Activated CD8-positive, alpha-beta T cell treated with anti-CD3 and anti-CD28 coated beads, Interleukin-2, amount 10 ng/mL, durations not matched to agents 7 days and 5 days (primary cell): ENCODE measurements at regions not wholly inside any gene's neighbourhood (a gene's known extent, or its start where the extent isn't known, plus 50 kb on each side); places are given as distances from the start of the nearest gene placed in this dataset.

Experiments
- ATAC-seq: fragments of 150-1000 bp; cut with Tn5 transposase; one replicate; pipeline ENCODE4 v1.10.0; 2021; ENCODE audit warnings: moderate library complexity
- CTCF ChIA-PET: fragments of 350-600 bp; sonication (Branson Sonifier 250); formaldehyde crosslinking; loops from one replicate; lab custom pipeline; 2021; ENCODE audit warnings: antibody characterized with exemption; lab: Charles Lee
- POLR2A ChIA-PET: fragments of 350-600 bp; sonication (Branson Sonifier 250); formaldehyde crosslinking; loops from one replicate; lab custom pipeline; 2021; ENCODE audit warnings: antibody characterized with exemption; lab: Charles Lee
- DNase-seq: peaks from one replicate; pipeline ENCODE4 v3.0.0-alpha.2; 2020
- H3K27ac Mint-ChIP-seq: one replicate; pipeline ENCODE4 v1.8.0; 2021; ENCODE audit warnings: mild to moderate bottlenecking, mixed read lengths
- H3K27me3 Mint-ChIP-seq: one replicate; pipeline ENCODE4 v1.8.0; 2021; ENCODE audit warnings: low read depth, mixed read lengths
- H3K36me3 Mint-ChIP-seq: one replicate; pipeline ENCODE4 v1.8.0; 2021; ENCODE audit warnings: low read depth, mixed read lengths
- H3K4me1 Mint-ChIP-seq: one replicate; pipeline ENCODE4 v1.8.0; 2021; ENCODE audit warnings: low read depth, mixed read lengths
- H3K4me3 Mint-ChIP-seq: one replicate; pipeline ENCODE4 v1.8.0; 2021; ENCODE audit warnings: mild to moderate bottlenecking, mixed read lengths
- H3K9me3 Mint-ChIP-seq: one replicate; pipeline ENCODE4 v1.8.0; 2022; ENCODE audit warnings: mixed read lengths; ENCODE audit not compliant: insufficient read depth

- POLR2A ChIA-PET = no interaction called here
- H3K4me1 Mint-ChIP-seq = no peaks in the 10 kb centered on the region
- H3K27ac Mint-ChIP-seq = no peak overlapping the region
- H3K9me3 Mint-ChIP-seq = no peaks in the 10 kb centered on the region
- ATAC-seq (no peak), DNase-seq (no peak)
- no peaks in the 10 kb centered on the region for H3K27me3 Mint-ChIP-seq
- H3K36me3 Mint-ChIP-seq = no peaks in the 10 kb centered on the region
- H3K4me3 Mint-ChIP-seq = no peak overlapping the region
- CTCF ChIA-PET = no interaction called here
These were observed 421.3 kb upstream of the ADGRL2 start for GRCh38 chr1:81379430-81379829.

- Mint-ChIP-seq H3K4me3 (no peak overlapping the region), H3K27ac (no peak overlapping the region), H3K27me3 (no peaks in the 10 kb centered on the region), H3K9me3 (no peaks in the 10 kb centered on the region), H3K36me3 (no peaks in the 10 kb centered on the region), H3K4me1 (no peaks in the 10 kb centered on the region)
- no peak for ATAC-seq
- no peak for DNase-seq
- ChIA-PET POLR2A (no interaction called here), CTCF (no interaction called here)
These were observed 423.3 kb upstream of the ADGRL2 start for GRCh38 chr1:81377406-81377805.

- no peak overlapping the region for H3K27ac Mint-ChIP-seq
- H3K36me3 Mint-ChIP-seq = no peaks in the 10 kb centered on the region
- H3K27me3 Mint-ChIP-seq = no peaks in the 10 kb centered on the region
- ATAC-seq (no peak), DNase-seq (no peak)
- ChIA-PET CTCF (no interaction called here), POLR2A (no interaction called here)
- H3K4me1 Mint-ChIP-seq = no peaks in the 10 kb centered on the region
- H3K9me3 Mint-ChIP-seq = no peaks in the 10 kb centered on the region
- no peak overlapping the region for H3K4me3 Mint-ChIP-seq
These were observed 424.7 kb upstream of the ADGRL2 start for GRCh38 chr1:81375884-81376548.

- POLR2A ChIA-PET = no interaction called here
- ATAC-seq (no peak), DNase-seq (no peak)
- H3K9me3 Mint-ChIP-seq = no peaks in the 10 kb centered on the region
- CTCF ChIA-PET = no interaction called here
- no peak overlapping the region for H3K27ac Mint-ChIP-seq
- no peaks in the 10 kb centered on the region for H3K36me3 Mint-ChIP-seq
- H3K27me3 Mint-ChIP-seq = no peaks in the 10 kb centered on the region
- H3K4me1 Mint-ChIP-seq = no peaks in the 10 kb centered on the region
- no peak overlapping the region for H3K4me3 Mint-ChIP-seq
These were observed 426.3 kb upstream of the ADGRL2 start for GRCh38 chr1:81374481-81374880.

GRCh38 chr1:81371864-81372263 lies 428.9 kb upstream of the ADGRL2 start:
- Mint-ChIP-seq H3K4me3 (no peak overlapping the region), H3K27ac (no peak overlapping the region), H3K4me1 (no peaks in the 10 kb centered on the region), H3K36me3 (no peaks in the 10 kb centered on the region), H3K27me3 (no peaks in the 10 kb centered on the region), H3K9me3 (no peaks in the 10 kb centered on the region)
- POLR2A ChIA-PET = no interaction called here
- no peak for DNase-seq
- ATAC-seq = no peak
- CTCF ChIA-PET = no interaction called here

- H3K27me3 Mint-ChIP-seq = no peaks in the 10 kb centered on the region
- no peaks in the 10 kb centered on the region for H3K36me3 Mint-ChIP-seq
- CTCF ChIA-PET = no interaction called here
- H3K4me1 Mint-ChIP-seq = no peaks in the 10 kb centered on the region
- no peak overlapping the region for H3K4me3 Mint-ChIP-seq
- no peak for ATAC-seq
- no peak for DNase-seq
- H3K9me3 Mint-ChIP-seq = no peaks in the 10 kb centered on the region
- H3K27ac Mint-ChIP-seq = no peak overlapping the region
- POLR2A ChIA-PET = no interaction called here
These were observed 430.9 kb upstream of the ADGRL2 start for GRCh38 chr1:81369833-81370232.

- CTCF ChIA-PET = no interaction called here
- no peak overlapping the region for H3K27ac Mint-ChIP-seq
- no peaks in the 10 kb centered on the region for H3K27me3 Mint-ChIP-seq
- no peaks in the 10 kb centered on the region for H3K36me3 Mint-ChIP-seq
- H3K4me3 Mint-ChIP-seq = no peak overlapping the region
- POLR2A ChIA-PET = no interaction called here
- H3K4me1 Mint-ChIP-seq = no peaks in the 10 kb centered on the region
- H3K9me3 Mint-ChIP-seq = no peaks in the 10 kb centered on the region
- ATAC-seq = no peak
- no peak for DNase-seq
These were observed 434.6 kb upstream of the ADGRL2 start for GRCh38 chr1:81366173-81366572.

- CTCF ChIA-PET = no interaction called here
- Mint-ChIP-seq H3K27me3 (no peaks in the 10 kb centered on the region), H3K36me3 (no peaks in the 10 kb centered on the region), H3K9me3 (no peaks in the 10 kb centered on the region), H3K27ac (no peak overlapping the region), H3K4me3 (no peak overlapping the region), H3K4me1 (no peaks in the 10 kb centered on the region)
- ATAC-seq (no peak), DNase-seq (no peak)
- POLR2A ChIA-PET = no interaction called here
These were observed 436.6 kb upstream of the ADGRL2 start for GRCh38 chr1:81364088-81364487.

GRCh38 chr1:81358151-81358550 lies 442.6 kb upstream of the ADGRL2 start:
- Mint-ChIP-seq H3K9me3 (peaks cover 4% of the 10 kb centered on the region), H3K4me3 (no peak overlapping the region)
- CTCF ChIA-PET = no interaction called here

GRCh38 chr1:81351864-81352263 lies 448.9 kb upstream of the ADGRL2 start:
- ChIA-PET POLR2A (no interaction called here), CTCF (no interaction called here)
- Mint-ChIP-seq H3K9me3 (no peaks in the 10 kb centered on the region), H3K36me3 (no peaks in the 10 kb centered on the region), H3K27ac (no peak overlapping the region), H3K27me3 (no peaks in the 10 kb centered on the region), H3K4me3 (no peak overlapping the region), H3K4me1 (no peaks in the 10 kb centered on the region)
- ATAC-seq = no peak
- no peak for DNase-seq

More at GRCh38 chr1:81358151-81358550, 442.6 kb upstream of the ADGRL2 start:
- ATAC-seq (no peak), DNase-seq (no peak)
- Mint-ChIP-seq H3K27ac (no peak overlapping the region), H3K4me1 (no peaks in the 10 kb centered on the region), H3K27me3 (no peaks in the 10 kb centered on the region), H3K36me3 (no peaks in the 10 kb centered on the region)
- POLR2A ChIA-PET = no interaction called here

- ChIA-PET CTCF (no interaction called here), POLR2A (no interaction called here)
- Mint-ChIP-seq H3K36me3 (no peaks in the 10 kb centered on the region), H3K4me3 (no peak overlapping the region), H3K27me3 (no peaks in the 10 kb centered on the region), H3K9me3 (no peaks in the 10 kb centered on the region), H3K27ac (no peak overlapping the region), H3K4me1 (no peaks in the 10 kb centered on the region)
- ATAC-seq (no peak), DNase-seq (no peak)
These were observed 451.4 kb upstream of the ADGRL2 start for GRCh38 chr1:81349194-81349965.

- ChIA-PET POLR2A (no interaction called here), CTCF (no interaction called here)
- no peak overlapping the region for H3K4me3 Mint-ChIP-seq
- no peak overlapping the region for H3K27ac Mint-ChIP-seq
- H3K27me3 Mint-ChIP-seq = no peaks in the 10 kb centered on the region
- no peak for DNase-seq
- H3K4me1 Mint-ChIP-seq = no peaks in the 10 kb centered on the region
- H3K36me3 Mint-ChIP-seq = no peaks in the 10 kb centered on the region
- ATAC-seq = no peak
- H3K9me3 Mint-ChIP-seq = no peaks in the 10 kb centered on the region
These were observed 455.6 kb upstream of the ADGRL2 start for GRCh38 chr1:81345110-81345509.
